HT-29 (cell line): ENCODE measurements at regions not wholly inside any gene's neighbourhood (a gene's known extent, or its start where the extent isn't known, plus 50 kb on each side); places are given as distances from the start of the nearest gene placed in this dataset.
"Not testable (repeated sequence)": the region's sequence is repeated elsewhere in the genome, so short reads cannot be mapped to it uniquely, and the experiment has no call there.

Experiments used
- DNase-seq: peaks from one replicate; pipeline ENCODE4 v3.0.0-alpha.2; 2015; ENCODE audit warnings: low spot score

DNA sequence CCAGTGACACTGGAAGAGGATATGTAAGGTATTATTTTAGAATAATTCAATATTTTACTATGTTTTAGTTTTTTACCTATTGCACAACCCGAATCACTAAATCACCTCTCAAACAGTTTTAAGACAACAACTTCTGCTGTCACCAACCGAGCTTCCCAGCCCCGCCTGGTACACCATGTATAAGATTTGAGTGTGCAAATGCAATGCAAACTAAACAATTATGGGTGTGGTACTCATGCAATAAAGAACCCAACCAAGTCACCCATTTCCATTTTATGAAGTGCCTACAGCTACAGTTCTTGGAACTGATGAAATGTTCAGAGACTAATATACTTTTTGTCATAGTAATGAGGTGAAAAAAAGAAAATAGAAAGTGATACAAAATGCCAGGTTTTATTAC lies 256.2 kb downstream of the TAFA4 start:
- DNase-seq, result no peak

DNA sequence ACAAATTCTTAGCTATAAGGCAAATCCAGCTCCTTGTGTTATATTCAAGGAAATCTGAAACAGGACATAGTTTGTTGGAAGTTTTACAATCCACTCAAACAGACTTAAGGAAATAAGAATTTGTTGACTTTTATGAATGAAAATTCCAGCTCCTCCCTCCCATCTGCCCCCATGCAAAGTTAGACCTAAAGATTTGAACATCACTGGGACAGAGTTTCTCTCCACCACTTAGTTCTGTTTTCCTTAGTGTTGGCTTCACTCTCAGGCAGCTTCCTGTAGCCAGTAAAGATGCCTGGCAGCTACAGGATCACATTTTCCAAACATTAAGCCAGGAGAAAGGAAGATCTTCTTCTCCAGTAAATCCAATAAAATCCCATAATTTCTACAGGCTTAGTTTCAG lies 265.0 kb downstream of the TAFA4 start:
- DNase-seq, result no peak

DNA sequence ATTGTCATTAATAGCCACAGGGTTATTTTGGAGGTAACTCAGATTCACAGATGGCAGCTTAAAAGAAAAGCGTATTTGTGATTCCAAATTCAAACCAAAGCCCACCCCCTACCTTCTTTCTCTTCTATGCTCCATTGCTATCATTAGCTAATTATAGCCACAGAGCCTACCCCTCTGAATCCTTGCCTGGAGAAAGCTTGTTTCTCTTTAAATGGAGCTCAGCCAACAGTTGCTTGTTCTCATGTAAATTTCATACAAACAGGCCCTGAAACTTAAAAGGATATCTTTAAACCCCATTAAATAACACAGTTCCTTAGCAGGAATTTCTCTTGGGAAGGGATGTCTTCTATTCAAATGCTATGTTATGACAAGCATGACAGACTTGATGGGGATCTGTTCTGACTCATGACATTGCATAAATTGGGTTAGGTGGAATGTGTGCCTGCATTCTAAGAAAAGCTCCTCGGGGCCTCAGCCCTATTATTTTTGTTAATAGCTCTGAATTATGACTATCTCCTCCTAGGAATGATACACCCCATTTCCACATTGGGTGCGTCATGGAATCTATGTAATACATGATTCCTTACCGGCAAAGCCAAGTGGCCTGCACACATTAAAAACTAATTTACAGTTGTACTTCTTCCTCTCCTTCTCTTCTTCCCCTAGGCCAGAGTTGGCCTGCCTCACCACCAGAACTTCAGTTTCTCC lies 265.8 kb downstream of the TAFA4 start:
- DNase-seq, result no peak

DNA sequence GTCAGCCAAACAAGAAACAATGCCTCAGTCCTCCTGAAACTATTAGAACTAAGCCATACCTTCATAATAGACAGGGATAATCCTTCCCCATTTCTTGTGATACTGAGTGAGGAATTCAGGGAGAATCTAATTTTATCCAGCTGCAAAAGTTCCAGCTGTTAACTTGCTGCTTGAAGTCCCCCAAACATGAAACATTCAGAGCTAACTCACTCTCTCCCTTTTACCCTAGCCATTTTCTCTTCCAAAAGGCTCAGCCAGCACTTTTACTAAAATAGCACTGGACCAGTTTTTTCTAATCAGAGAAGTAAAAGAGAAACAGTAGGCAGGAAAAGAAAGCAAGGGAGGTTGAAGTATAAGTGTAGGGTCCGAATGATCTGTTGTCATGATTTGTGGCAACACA lies 268.1 kb downstream of the TAFA4 start:
- DNase-seq, result no peak

DNA sequence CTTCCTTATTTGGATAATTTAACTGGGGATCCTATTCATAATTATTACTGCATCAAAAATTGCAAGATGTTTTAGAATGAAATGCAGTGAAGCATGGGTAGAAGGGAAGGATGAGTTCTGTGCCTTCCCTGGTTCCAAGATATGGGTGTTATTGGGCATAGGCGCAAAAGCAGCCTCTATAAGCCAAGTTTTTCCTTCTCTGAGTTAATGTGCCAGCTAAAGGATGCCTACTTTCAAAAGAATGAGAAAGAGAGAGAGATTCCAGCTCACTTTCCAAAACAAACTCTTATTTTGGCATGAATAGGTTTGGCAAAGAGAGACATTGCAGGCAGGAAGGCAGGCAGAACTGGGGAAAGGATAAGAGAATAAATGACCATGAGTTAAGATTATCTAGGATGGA lies 270.2 kb downstream of the TAFA4 start:
- DNase-seq, result no peak

DNA sequence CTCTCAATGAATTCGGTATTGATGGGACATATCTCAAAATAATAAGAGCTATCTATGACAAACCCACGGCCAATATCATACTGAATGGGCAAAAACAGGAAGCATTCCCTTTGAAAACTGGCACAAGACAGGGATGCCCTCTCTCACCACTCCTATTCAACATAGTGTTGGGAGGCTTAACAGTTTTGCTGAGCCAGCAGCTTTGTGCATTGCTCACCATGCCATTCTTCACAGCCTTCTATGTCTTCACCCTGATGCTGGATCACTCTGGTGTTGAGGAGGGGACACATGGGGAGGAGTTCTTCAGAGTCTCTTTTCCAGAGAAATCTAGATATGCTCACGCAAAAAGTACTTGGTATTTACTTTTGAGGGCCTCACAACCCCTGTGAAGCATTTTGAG lies 281.7 kb downstream of the TAFA4 start:
- DNase-seq, result not testable (repeated sequence)

DNA sequence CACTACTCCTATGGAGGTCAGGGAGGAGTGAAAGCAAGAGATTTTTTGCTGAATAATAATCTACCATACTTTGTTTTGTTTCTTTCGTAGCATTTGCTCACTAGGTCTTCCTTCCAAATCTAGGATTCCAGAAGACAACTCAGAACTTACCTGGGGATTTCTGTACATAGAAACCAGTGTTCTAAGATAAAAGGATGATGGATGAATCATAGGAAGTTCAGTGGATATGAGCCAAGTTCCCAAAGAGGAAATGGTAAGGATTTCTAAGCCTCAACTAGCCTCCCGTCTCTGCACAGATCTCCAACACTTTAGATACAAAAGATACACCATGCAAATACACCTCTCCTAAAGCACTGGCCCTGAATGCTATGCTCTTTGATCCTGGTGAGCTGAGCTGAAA lies 283.9 kb downstream of the TAFA4 start:
- no peak for DNase-seq

DNA sequence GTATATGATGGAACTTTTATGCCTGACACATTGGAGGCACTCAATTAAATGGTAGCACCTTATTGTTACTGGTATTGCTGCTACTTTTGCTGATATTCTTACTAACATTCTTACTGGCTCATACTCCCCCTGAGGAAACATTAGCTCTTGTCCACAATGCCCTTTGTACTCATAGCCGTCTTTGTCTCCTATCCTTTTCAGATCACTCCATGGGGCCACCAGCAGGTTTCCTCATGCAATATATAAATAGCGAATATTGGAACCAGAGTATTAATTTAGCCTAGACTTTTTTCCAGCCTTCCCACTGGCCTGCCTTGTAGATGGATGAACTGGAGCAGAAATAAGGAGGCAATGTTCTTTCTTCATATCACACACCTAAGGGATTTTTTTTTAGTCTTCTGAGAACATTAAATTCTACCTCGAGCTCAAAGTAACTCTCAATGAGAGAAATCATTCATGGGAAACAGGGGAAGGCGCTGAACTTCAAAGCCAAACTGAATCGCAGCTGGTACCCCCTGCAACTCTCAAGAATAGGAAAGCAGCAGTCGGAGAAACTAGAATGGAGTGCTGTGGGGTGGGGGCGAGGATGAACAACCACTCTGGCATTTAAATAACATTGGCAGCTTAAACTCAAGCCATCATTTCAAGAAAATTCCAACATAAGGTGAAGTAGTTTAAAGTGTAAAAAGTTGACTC lies 300.3 kb downstream of the TAFA4 start:
- no peak for DNase-seq

DNA sequence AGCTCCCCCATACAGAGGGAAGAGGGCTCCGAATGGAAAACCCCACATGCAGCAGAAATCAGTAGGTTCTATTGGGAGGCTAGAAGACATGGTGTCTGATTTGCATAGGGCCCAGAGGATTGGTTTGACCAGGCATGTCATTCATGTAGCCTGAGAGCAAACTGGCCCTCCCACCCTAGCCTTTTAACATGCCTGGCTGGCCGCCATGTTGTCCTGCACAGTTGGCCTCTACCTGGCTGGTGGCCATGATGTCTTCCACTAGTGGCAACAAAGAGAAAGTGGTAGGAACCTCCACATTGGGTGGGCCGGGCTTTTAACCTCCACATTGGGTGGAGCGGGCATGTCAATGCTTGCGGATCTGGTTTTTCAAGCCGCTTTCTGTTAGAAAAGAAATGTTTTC lies 312.1 kb downstream of the TAFA4 start:
- no peak for DNase-seq

DNA sequence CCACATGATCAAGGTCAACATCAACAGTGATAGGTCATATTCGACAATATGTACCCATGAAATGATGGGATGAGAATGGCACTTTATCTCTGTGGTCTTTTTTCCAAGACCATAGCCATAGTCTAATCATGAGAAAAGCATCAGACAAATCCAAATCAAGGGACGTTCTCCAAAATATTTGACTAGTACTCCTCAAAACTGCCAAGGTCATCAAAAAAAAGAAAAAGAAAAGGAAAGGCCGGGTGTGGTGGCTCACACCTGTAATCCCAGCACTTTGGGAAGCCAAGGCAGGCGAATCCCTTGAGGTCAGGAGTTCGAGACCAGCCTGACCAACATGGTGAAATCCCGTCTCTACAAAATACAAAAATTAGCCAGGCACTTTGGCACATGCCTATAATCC lies 318.3 kb downstream of the TAFA4 start:
- no peak for DNase-seq

DNA sequence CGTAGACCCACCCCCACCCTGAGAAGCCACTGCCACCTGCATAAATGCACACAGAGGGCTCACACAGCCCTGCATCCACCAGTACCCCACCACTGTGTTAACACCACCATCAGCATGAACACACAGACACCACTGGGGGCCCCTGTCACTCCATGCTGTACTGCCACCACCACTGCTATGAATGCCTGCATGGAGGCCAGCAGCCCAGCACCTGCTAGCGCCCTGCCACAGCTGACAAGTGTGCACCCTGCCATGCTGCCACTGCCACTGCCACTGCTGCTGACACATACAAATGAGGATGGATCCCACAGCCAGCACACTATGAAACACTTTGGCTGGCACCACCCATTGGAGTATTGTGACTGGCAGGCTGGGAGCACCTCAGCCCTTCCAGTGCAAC lies 361.0 kb downstream of the TAFA4 start:
- no peak for DNase-seq

DNA sequence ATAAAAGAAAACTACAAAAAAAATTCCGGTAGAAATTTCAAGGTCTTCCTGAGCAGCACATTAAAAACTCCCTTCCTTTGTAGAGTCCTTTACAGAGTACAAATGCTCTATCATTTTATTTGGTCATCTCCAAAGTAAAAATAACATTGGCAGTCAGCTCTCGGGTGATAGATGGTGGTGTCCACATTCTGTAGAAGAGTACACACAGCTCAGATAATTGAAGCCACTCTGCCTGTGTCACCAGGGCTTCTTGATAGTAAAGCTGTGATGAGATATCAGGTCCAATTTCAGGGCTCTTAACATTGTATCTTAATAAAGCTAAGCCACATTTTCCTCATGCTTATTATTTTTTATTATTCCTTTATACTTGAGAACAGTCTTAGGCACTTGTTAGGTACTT lies 371.6 kb downstream of the TAFA4 start:
- no peak for DNase-seq

DNA sequence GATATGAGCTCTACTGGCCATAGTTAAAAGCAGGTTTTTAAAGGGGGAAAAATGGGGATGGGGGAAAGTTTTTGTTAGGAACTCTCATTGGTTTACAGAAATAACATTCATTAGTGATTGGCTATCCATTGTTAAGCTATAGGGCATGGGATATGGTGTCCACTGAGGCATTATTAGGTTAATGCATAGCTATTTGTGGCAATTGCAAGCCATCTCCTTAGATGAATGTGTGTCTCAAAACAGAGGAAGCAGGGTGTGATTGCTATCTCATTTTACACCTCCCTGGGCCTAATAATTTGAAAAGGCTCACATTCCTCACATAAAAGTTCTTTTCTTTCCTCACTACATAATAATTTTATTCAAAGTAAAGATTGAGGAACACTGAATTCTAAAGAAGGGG lies 396.6 kb downstream of the TAFA4 start:
- no peak for DNase-seq

DNA sequence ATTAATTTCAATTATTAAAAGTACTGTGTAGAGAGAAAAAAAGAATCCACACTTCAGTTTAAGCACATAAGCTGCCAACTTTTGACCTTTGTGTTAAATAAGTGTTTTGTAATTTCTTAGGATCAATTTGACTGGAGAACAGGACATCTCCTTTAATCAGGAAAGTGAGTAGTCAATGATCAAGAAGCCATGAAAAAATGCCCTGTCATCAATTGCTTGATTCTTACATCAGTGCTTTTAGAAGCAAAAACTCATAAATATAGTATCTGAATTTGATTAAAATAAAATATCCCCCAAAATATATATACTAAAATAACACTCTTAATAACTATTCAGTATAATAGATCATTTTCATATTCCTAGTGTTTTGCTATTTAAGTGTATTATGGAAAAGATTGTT lies 409.0 kb downstream of the TAFA4 start:
- DNase-seq, result no peak

DNA sequence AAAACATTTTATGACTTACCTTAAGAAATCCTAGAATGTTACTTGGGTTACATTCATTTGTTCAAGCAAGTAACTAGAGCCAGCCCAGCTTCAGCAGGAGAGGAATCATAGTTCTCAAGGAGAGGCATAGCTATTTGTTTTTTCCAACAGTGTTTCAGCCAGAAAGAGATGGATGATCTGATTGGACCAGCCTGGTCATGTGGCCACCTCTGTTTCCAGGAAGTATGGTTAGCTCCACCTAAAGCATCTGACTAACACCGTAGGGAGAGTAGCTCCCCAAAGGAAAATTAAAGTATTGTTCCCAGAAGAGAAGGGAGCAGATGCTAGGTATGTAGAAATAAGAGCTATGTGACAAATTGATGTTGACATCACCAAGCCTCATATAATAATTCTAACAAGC lies 417.1 kb downstream of the TAFA4 start:
- peak; percentile 2 for DNase-seq

DNA sequence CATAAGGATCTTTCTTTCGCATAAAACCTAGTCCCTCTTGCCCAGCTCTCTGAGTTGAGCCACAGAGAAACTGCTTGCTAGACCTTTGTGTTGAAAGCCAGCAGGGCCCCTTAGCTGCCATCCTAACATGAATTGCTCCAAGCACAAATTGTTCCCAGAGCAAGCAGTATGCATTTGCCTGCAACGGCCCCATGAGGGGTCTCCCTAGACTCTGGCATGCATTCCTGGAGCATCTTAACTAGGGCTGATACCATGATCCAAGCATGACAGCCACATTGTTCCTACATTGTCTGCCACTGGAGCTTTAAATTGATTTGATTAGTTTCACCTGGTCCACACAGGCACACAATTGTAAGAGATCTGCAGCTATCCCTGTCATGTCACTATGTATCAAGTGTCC lies 428.1 kb downstream of the TAFA4 start:
- DNase-seq, result no peak

DNA sequence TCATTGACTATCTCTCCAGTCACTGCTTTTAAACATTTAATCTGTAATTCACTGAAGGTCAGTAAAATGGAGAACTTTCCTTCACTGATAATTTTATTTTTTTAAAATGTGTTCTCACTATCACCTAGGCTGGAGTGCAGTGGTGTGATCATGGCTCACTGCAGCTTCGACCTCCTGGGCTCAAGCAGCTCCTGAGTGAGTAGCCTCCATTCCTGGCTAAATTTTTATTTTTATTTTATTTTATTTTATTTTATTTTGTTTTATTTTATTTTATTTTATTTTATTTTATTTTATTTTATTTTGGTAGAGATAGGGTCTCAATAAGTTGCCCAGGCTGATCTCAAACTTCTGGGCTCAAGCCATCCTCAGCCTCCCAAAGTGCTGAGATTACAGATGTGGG lies 446.5 kb downstream of the TAFA4 start:
- DNase-seq, result not testable (repeated sequence)

DNA sequence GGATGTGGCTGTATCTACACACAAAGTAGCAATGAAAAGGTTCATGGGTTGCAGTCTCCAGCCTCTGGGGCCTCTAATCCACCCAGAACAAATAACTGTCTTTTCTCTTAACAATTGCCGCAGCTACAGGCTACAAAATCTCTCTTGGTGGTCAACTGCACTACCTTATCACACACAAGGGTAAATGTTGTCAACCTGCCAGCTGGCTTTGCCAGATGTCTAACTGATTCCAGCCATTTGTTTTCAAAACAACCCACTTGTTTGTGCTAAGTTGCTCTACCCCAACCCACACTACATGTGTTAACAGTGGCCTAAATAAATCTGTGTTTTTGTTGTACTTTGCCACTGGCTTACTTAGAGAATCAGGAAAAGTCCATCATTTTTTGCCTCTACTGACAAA lies 447.3 kb downstream of the TAFA4 start:
- DNase-seq, result no peak

DNA sequence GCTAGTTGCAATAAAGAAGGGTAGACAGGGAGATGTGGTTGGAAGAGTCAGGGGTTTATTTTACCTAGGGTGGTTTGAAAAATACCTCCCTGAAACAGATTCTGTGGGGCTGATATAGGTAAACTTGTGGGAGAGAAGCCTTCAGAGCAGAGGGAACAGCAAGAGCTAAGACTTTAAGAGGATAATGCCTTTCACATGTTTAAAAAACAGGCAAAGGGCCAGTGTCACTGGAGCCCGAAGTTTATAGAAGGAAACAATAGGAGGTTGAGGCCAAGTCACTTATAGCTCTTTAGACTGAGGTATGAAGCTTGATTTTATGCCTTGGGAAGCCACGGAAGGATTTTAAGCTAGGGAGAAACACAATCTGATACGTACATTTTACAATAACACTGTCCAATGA lies 448.7 kb downstream of the TAFA4 start:
- DNase-seq, result no peak

DNA sequence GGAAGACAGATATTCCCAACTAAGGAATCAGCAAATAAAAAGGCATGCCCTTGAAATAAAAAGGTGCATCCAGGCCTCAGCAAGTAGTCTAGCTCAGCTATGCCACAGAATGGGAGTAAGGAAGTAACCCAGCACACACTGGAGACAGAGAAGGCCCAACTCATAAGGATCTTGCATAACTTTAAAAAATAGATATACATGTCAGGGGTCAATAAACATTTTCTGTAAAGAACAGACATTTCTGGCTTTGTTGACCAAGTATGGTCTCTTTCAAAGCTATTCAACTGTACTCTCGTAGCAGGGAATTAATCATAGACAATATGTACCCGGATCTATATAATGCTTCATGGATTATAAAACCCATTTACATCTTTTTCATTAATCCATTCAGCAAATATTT lies 449.3 kb downstream of the TAFA4 start:
- no peak for DNase-seq

DNA sequence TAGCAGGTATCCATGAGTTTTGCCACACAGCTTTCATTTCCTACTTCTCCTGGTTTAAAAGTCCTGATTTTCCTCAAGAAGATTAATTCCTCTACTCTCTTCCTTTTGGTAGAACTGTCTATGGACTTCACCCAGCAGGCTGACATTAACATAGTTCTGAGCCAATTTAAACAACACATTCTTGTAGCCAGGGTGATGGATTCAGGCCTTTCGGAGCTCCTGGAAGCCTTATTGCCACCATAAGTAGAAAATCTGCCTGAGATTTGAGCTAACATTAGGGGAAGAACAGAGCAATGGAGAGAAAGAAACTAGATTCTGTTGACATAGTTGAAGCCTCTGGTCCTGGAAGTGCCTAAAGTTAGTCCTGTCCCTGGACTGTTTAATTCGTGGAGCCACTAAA lies 449.8 kb downstream of the TAFA4 start:
- no peak for DNase-seq

DNA sequence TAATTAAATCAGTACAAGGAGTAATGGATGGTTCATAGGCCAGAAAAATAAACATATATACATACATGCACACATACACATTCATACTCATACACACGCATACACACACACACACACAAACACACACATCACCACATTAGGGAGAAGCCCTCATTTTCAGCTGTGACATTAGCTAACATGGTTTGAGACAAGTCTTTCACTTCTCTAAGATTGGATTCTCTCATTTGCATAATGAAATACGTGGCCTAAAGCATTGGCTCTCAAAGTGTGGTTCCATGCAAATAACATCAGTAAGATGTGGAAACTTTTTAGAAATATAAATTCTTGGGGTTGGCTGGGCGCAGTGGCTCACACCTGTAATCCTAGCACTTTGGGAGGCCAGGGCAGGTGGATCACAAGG lies 452.6 kb downstream of the TAFA4 start:
- DNase-seq, result no peak

DNA sequence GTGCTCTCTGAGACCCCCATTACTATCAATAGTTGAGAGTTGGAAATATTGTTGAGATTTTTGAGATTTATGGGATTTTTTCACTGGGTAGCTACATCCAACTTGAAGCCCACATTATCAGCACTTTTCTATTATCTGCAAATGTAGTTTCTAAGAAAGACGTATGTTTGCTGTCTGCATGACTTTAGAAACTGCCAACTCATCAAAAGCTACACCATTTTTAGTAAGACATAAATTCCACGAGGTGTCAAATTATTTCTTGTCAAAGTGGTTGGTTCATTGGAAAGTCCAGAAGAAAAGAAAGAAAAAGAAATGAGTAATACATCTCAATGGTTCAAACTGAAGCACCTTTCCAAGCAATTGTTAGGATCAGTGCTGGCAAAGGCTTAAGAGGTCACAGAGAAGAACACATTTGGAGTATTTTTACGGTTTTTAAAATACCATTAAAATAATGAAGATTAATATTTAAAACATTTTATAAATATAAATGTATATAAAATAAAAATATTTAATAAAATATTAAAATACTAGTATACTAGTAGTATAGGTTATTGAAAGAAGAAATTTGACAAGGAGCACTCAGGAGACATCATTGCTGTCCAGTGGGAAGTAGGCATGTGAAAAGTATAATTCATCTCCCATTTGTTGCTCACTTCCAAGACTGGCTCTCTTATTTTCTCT lies 463.5 kb downstream of the TAFA4 start:
- no peak for DNase-seq
